Activated naive CD4-positive, alpha-beta T cell treated with anti-CD3 and anti-CD28 coated beads, Interleukin-2, amount 10 ng/mL, durations not matched to agents 7 days and 5 days (primary cell): ENCODE measurements at regions not wholly inside any gene's neighbourhood (a gene's known extent, or its start where the extent isn't known, plus 50 kb on each side); places are given as distances from the start of the nearest gene placed in this dataset.
"Not testable (repeated sequence)": the region's sequence is repeated elsewhere in the genome, so short reads cannot be mapped to it uniquely, and the experiment has no call there.

Source experiments
- CTCF ChIA-PET: fragments of 350-600 bp; sonication (Branson Sonifier 250); formaldehyde crosslinking; loops from one replicate; lab custom pipeline; 2021; ENCODE audit warnings: antibody characterized with exemption; lab: Charles Lee
- DNase-seq: peaks from one replicate; pipeline ENCODE4 v3.0.0-alpha.2; 2020
- H3K27ac Mint-ChIP-seq: one replicate; pipeline ENCODE4 v1.8.0; 2021; ENCODE audit warnings: mild to moderate bottlenecking, moderate library complexity, mixed read lengths
- H3K27me3 Mint-ChIP-seq: one replicate; pipeline ENCODE4 v1.8.0; 2021; ENCODE audit warnings: mild to moderate bottlenecking, mixed read lengths
- H3K36me3 Mint-ChIP-seq: one replicate; pipeline ENCODE4 v1.8.0; 2021; ENCODE audit warnings: mixed read lengths
- H3K4me1 Mint-ChIP-seq: one replicate; pipeline ENCODE4 v1.8.0; 2021; ENCODE audit warnings: mixed read lengths
- H3K4me3 Mint-ChIP-seq: one replicate; pipeline ENCODE4 v1.8.0; 2021; ENCODE audit warnings: mild to moderate bottlenecking, moderate library complexity, mixed read lengths
- H3K9me3 Mint-ChIP-seq: one replicate; pipeline ENCODE4 v1.8.0; 2021; ENCODE audit warnings: mixed read lengths

GRCh38 chr10:43846187-43846680 is 197.6 kb upstream of the ZNF32 start:
- peak overlapping the region; percentile 69 for H3K27ac Mint-ChIP-seq
- H3K4me3 Mint-ChIP-seq: peak overlapping the region; percentile 43
- H3K9me3 Mint-ChIP-seq: no peaks in the 10 kb centered on the region
- H3K27me3 Mint-ChIP-seq: peaks cover 12% of the 10 kb centered on the region
- H3K36me3 Mint-ChIP-seq: no peaks in the 10 kb centered on the region
- CTCF ChIA-PET: interaction anchor here (1.7 kb wide), 1 partner anchor 156 kb away, joined by 6 read pairs; no protein-coding TSS in a partner anchor
- H3K4me1 Mint-ChIP-seq: peaks cover 29% of the 10 kb centered on the region
- peak; percentile 62 for DNase-seq

- CTCF ChIA-PET: no interaction called here
- H3K4me3 Mint-ChIP-seq: no peak overlapping the region
- peaks cover 29% of the 10 kb centered on the region for H3K4me1 Mint-ChIP-seq
- H3K9me3 Mint-ChIP-seq: no peaks in the 10 kb centered on the region
- H3K36me3 Mint-ChIP-seq: no peaks in the 10 kb centered on the region
- no peak for DNase-seq
- peaks cover 17% of the 10 kb centered on the region for H3K27me3 Mint-ChIP-seq
- H3K27ac Mint-ChIP-seq: no peak overlapping the region
These were observed 196.4 kb upstream of the ZNF32 start for GRCh38 chr10:43845121-43845520.

- peaks cover 20% of the 10 kb centered on the region for H3K27me3 Mint-ChIP-seq
- no peak for DNase-seq
- no peak overlapping the region for H3K4me3 Mint-ChIP-seq
- CTCF ChIA-PET: no interaction called here
- H3K9me3 Mint-ChIP-seq: no peaks in the 10 kb centered on the region
- H3K4me1 Mint-ChIP-seq: peaks cover 29% of the 10 kb centered on the region
- H3K27ac Mint-ChIP-seq: no peak overlapping the region
- H3K36me3 Mint-ChIP-seq: no peaks in the 10 kb centered on the region
These were observed 195.5 kb upstream of the ZNF32 start for GRCh38 chr10:43844221-43844620.

GRCh38 chr10:43843321-43844101 is 194.8 kb upstream of the ZNF32 start:
- no peak for DNase-seq
- H3K27ac Mint-ChIP-seq: no peak overlapping the region
- no peaks in the 10 kb centered on the region for H3K36me3 Mint-ChIP-seq
- CTCF ChIA-PET: no interaction called here
- peaks cover 29% of the 10 kb centered on the region for H3K4me1 Mint-ChIP-seq
- H3K27me3 Mint-ChIP-seq: peaks cover 22% of the 10 kb centered on the region
- no peaks in the 10 kb centered on the region for H3K9me3 Mint-ChIP-seq
- no peak overlapping the region for H3K4me3 Mint-ChIP-seq

- DNase-seq: no peak
- no peaks in the 10 kb centered on the region for H3K36me3 Mint-ChIP-seq
- H3K27ac Mint-ChIP-seq: no peak overlapping the region
- no peak overlapping the region for H3K4me3 Mint-ChIP-seq
- H3K9me3 Mint-ChIP-seq: no peaks in the 10 kb centered on the region
- H3K4me1 Mint-ChIP-seq: peaks cover 26% of the 10 kb centered on the region
- H3K27me3 Mint-ChIP-seq: peaks cover 23% of the 10 kb centered on the region
- CTCF ChIA-PET: no interaction called here
These were observed 193.8 kb upstream of the ZNF32 start for GRCh38 chr10:43842496-43842895.

GRCh38 chr10:43842072-43842471 is 193.4 kb upstream of the ZNF32 start:
- H3K4me3 Mint-ChIP-seq: no peak overlapping the region
- H3K36me3 Mint-ChIP-seq: no peaks in the 10 kb centered on the region
- DNase-seq: no peak
- H3K27ac Mint-ChIP-seq: no peak overlapping the region
- no peaks in the 10 kb centered on the region for H3K9me3 Mint-ChIP-seq
- CTCF ChIA-PET: no interaction called here
- H3K27me3 Mint-ChIP-seq: peaks cover 23% of the 10 kb centered on the region
- peaks cover 22% of the 10 kb centered on the region for H3K4me1 Mint-ChIP-seq

GRCh38 chr10:43839973-43840372 is 191.3 kb upstream of the ZNF32 start:
- H3K36me3 Mint-ChIP-seq: no peaks in the 10 kb centered on the region
- no peak overlapping the region for H3K4me3 Mint-ChIP-seq
- H3K27me3 Mint-ChIP-seq: peaks cover 23% of the 10 kb centered on the region
- H3K4me1 Mint-ChIP-seq: peaks cover 3% of the 10 kb centered on the region
- DNase-seq: no peak
- CTCF ChIA-PET: no interaction called here
- peaks cover 2% of the 10 kb centered on the region for H3K9me3 Mint-ChIP-seq
- H3K27ac Mint-ChIP-seq: no peak overlapping the region

GRCh38 chr10:43834751-43835150 is 186.1 kb upstream of the ZNF32 start:
- H3K27ac Mint-ChIP-seq, H3K9me3 Mint-ChIP-seq, H3K4me1 Mint-ChIP-seq, H3K36me3 Mint-ChIP-seq, CTCF ChIA-PET, DNase-seq, H3K4me3 Mint-ChIP-seq: not testable (repeated sequence)
- peaks cover 11% of the 10 kb centered on the region for H3K27me3 Mint-ChIP-seq

- Mint-ChIP-seq H3K27ac (no peak overlapping the region), H3K27me3 (peaks cover 9% of the 10 kb centered on the region)
- CTCF ChIA-PET: no interaction called here
These were observed 179.2 kb upstream of the ZNF32 start for GRCh38 chr10:43827853-43828252.

GRCh38 chr10:43825984-43826383 is 177.3 kb upstream of the ZNF32 start:
- CTCF ChIA-PET: no interaction called here
- DNase-seq: no peak
- Mint-ChIP-seq H3K9me3 (no peaks in the 10 kb centered on the region), H3K27me3 (peaks cover 6% of the 10 kb centered on the region), H3K4me3 (no peak overlapping the region), H3K4me1 (peaks cover 27% of the 10 kb centered on the region), H3K27ac (no peak overlapping the region), H3K36me3 (no peaks in the 10 kb centered on the region)

More at GRCh38 chr10:43827853-43828252, 179.2 kb upstream of the ZNF32 start:
- Mint-ChIP-seq H3K4me3 (no peak overlapping the region), H3K9me3 (no peaks in the 10 kb centered on the region), H3K36me3 (no peaks in the 10 kb centered on the region), H3K4me1 (peaks cover 12% of the 10 kb centered on the region)
- DNase-seq: no peak

GRCh38 chr10:43825421-43825820 is 176.7 kb upstream of the ZNF32 start:
- Mint-ChIP-seq H3K27ac (no peak overlapping the region), H3K27me3 (peaks cover 6% of the 10 kb centered on the region), H3K4me1 (peaks cover 27% of the 10 kb centered on the region), H3K4me3 (no peak overlapping the region), H3K36me3 (no peaks in the 10 kb centered on the region), H3K9me3 (no peaks in the 10 kb centered on the region)
- no peak for DNase-seq
- CTCF ChIA-PET: no interaction called here

GRCh38 chr10:43824934-43825333 is 176.3 kb upstream of the ZNF32 start:
- H3K9me3 Mint-ChIP-seq: no peaks in the 10 kb centered on the region
- no peaks in the 10 kb centered on the region for H3K36me3 Mint-ChIP-seq
- no peak overlapping the region for H3K27ac Mint-ChIP-seq
- CTCF ChIA-PET: no interaction called here
- H3K4me1 Mint-ChIP-seq: peaks cover 27% of the 10 kb centered on the region
- no peak for DNase-seq
- H3K4me3 Mint-ChIP-seq: no peak overlapping the region
- peaks cover 8% of the 10 kb centered on the region for H3K27me3 Mint-ChIP-seq

- H3K27me3 Mint-ChIP-seq: peaks cover 16% of the 10 kb centered on the region
- H3K4me1 Mint-ChIP-seq: peaks cover 40% of the 10 kb centered on the region
- CTCF ChIA-PET: no interaction called here
- H3K36me3 Mint-ChIP-seq: no peaks in the 10 kb centered on the region
- DNase-seq: no peak
- H3K27ac Mint-ChIP-seq: no peak overlapping the region
- H3K9me3 Mint-ChIP-seq: no peaks in the 10 kb centered on the region
- H3K4me3 Mint-ChIP-seq: no peak overlapping the region
These were observed 174.2 kb upstream of the ZNF32 start for GRCh38 chr10:43822631-43823580.

- Mint-ChIP-seq H3K9me3 (no peaks in the 10 kb centered on the region), H3K36me3 (no peaks in the 10 kb centered on the region), H3K27me3 (peaks cover 10% of the 10 kb centered on the region), H3K27ac (no peak overlapping the region), H3K4me1 (peaks cover 58% of the 10 kb centered on the region), H3K4me3 (no peak overlapping the region)
- CTCF ChIA-PET: no interaction called here
- no peak for DNase-seq
These were observed 172.4 kb upstream of the ZNF32 start for GRCh38 chr10:43821103-43821502.
